Neural cell (in vitro differentiated cells): ENCODE measurements at regions not wholly inside any gene's neighbourhood (a gene's known extent, or its start where the extent isn't known, plus 50 kb on each side); places are given as distances from the start of the nearest gene placed in this dataset.

Source experiments
- H2AFZ ChIP-seq: fragments of 200-600, 300-800 bp; sonication (generic), shearing (Covaris generic); 2 replicates; pipeline ENCODE4 v1.6.0; 2014; ENCODE audit warnings: low read depth, mild to moderate bottlenecking, antibody characterized with exemption, low read length, moderate library complexity
- H3F3A ChIP-seq: fragments of 200-600 bp; shearing (Covaris generic); 2 replicates; pipeline ENCODE4 v1.6.1; 2016; ENCODE audit warnings: mild to moderate bottlenecking, moderate library complexity, mixed read lengths, antibody characterized with exemption, low read length; ENCODE audit not compliant: insufficient read depth, poor library complexity, severe bottlenecking
- H3K27ac ChIP-seq: fragments of 200-600, 300-800 bp; sonication (generic), shearing (Covaris generic); 2 replicates; pipeline ENCODE4 v1.5.1; 2014; ENCODE audit warnings: mild to moderate bottlenecking, low read length, moderate library complexity
- H3K27me3 ChIP-seq: fragments of 300-800, 200-600 bp; sonication (generic), shearing (Covaris generic); 2 replicates; pipeline ENCODE4 v1.6.0; 2014; ENCODE audit warnings: mild to moderate bottlenecking, low read depth, low read length, moderate library complexity; ENCODE audit not compliant: insufficient read depth
- H3K36me3 ChIP-seq: fragments of 300-800, 200-600 bp; sonication (generic), shearing (Covaris generic); 2 replicates; pipeline ENCODE4 v1.5.1; 2014; ENCODE audit warnings: mild to moderate bottlenecking, antibody characterized with exemption, low read length, moderate library complexity; ENCODE audit not compliant: insufficient read depth
- H3K4me2 ChIP-seq: fragments of 300-800, 200-600 bp; sonication (generic), shearing (Covaris generic); 2 replicates; pipeline ENCODE4 v1.6.0; 2014; ENCODE audit warnings: mild to moderate bottlenecking, low read length
- H3K4me3 ChIP-seq: fragments of 300-800, 200-600 bp; sonication (generic), shearing (Covaris generic); 2 replicates; pipeline ENCODE4 v1.5.1; 2014; ENCODE audit warnings: mild to moderate bottlenecking, low read length, moderate library complexity
- H3K79me2 ChIP-seq: fragments of 200-600 bp; shearing (Covaris generic); replicated peaks from 2 replicates; pipeline ENCODE4 v1.6.0; 2014; ENCODE audit warnings: mild to moderate bottlenecking, low read length, moderate library complexity; ENCODE audit not compliant: insufficient read depth
- H3K9ac ChIP-seq: fragments of 300-800, 200-600 bp; sonication (generic), shearing (Covaris generic); 2 replicates; pipeline ENCODE4 v1.6.1; 2016; ENCODE audit warnings: mild to moderate bottlenecking, low read length, mixed read lengths
- H3K9me2 ChIP-seq: fragments of 200-600 bp; shearing (Covaris generic); 2 replicates; pipeline ENCODE4 v1.6.1; 2016; ENCODE audit warnings: mild to moderate bottlenecking, low read length, mixed read lengths; ENCODE audit not compliant: insufficient read depth
- H3K9me3 ChIP-seq: fragments of 200-600, 300-800 bp; sonication (generic), shearing (Covaris generic); 2 replicates; pipeline ENCODE4 v1.6.1; 2016; ENCODE audit warnings: mild to moderate bottlenecking, mixed run types, low read length, moderate library complexity, mixed read lengths
- H4K20me1 ChIP-seq: fragments of 200-600 bp; shearing (Covaris generic); 2 replicates; pipeline ENCODE4 v1.6.1; 2016; ENCODE audit warnings: mild to moderate bottlenecking, mixed run types; ENCODE audit not compliant: insufficient read depth
- EP300 ChIP-seq: fragments of 450-650 bp; conservative IDR thresholded peaks from 2 replicates; pipeline ENCODE4 v1.6.1; 2014; ENCODE audit warnings: antibody characterized with exemption, mild to moderate bottlenecking, moderate library complexity; ENCODE audit not compliant: poor library complexity, severe bottlenecking
- EZH2 ChIP-seq: fragments of 200-600, 300-800 bp; shearing (Covaris generic), sonication (generic); IDR thresholded peaks from 2 replicates; pipeline ENCODE4 v1.6.1; 2014; ENCODE audit warnings: antibody characterized with exemption, low read length, borderline replicate concordance, mild to moderate bottlenecking; ENCODE audit not compliant: insufficient read depth, poor library complexity, severe bottlenecking
- MXI1 ChIP-seq: fragments of 450-650 bp; conservative IDR thresholded peaks from 2 replicates; pipeline ENCODE4 v1.6.1; 2014; ENCODE audit warnings: antibody characterized with exemption, mild to moderate bottlenecking; ENCODE audit not compliant: poor library complexity, severe bottlenecking
- POLR2AphosphoS5 ChIP-seq: IDR thresholded peaks from 2 replicates; pipeline ENCODE4 v1.6.1; 2012
- RAD21 ChIP-seq: fragments of 450-650 bp; conservative IDR thresholded peaks from 2 replicates; pipeline ENCODE4 v1.6.1; 2014; ENCODE audit warnings: antibody characterized with exemption, mild to moderate bottlenecking, moderate library complexity
- SMC3 ChIP-seq: fragments of 450-650 bp; conservative IDR thresholded peaks from 2 replicates; pipeline ENCODE4 v1.6.1; 2014; ENCODE audit warnings: antibody characterized with exemption, mild to moderate bottlenecking, moderate library complexity; ENCODE audit not compliant: poor library complexity
- TAF1 ChIP-seq: IDR thresholded peaks from 2 replicates; pipeline ENCODE4 v1.6.1; 2012; ENCODE audit warnings: low read depth
- TF ChIP-seq, protein P1 (sequence below): IDR thresholded peaks from 2 replicates; pipeline ENCODE4 v1.6.1; 2012; ENCODE audit warnings: borderline replicate concordance
- TF ChIP-seq, protein P2 (sequence below): fragments of 450-650 bp; IDR thresholded peaks from 2 replicates; pipeline ENCODE4 v1.5.1; 2014; ENCODE audit warnings: antibody characterized with exemption, mild to moderate bottlenecking, moderate library complexity; ENCODE audit not compliant: poor library complexity, severe bottlenecking

DNA sequence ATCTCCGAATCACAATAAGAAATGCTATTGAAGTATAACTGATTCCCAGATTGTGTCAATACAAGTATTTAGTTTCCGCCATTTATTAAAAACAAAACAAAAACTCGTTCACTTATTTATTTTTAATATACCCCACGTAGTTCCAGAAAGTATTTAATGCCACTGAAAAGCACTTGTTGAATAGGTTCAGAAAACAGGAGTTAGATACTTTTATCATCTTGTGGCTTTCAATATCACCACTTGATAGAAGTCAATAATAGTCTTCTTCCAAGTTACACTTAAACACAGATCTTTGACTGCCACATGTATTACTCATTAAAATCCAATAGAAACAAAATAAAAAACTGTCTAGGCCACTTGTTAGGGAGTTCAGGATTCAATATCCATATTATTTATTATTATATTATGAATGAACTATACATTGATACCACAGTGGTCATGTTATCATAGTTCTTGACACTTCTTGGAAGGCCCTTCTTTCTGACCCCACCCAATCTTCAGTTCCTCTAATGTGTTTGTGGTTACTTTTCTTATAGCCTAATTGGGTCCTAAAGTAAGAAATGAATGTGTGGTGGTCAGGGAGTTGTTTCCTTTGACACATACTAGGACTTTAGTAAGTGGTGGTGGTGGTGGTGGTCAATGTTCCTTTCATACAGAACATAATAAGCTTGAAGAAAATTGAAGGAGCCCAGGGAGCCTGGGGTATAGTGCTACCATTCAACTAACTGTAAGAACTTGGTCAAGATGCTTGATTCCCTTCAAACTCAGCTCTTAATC lies 221.3 kb upstream of the ITGA4 start:
- Histone ChIP-seq H3F3A (no peaks in the 10 kb centered on the region), H3K79me2 (no peaks in the 10 kb centered on the region), H3K4me3 (no peak overlapping the region), H3K9ac (no peak overlapping the region), H3K9me3 (no peaks in the 10 kb centered on the region), H3K36me3 (no peaks in the 10 kb centered on the region), H2AFZ (no peak overlapping the region), H3K27me3 (no peaks in the 10 kb centered on the region), H3K9me2 (no peaks in the 10 kb centered on the region), H3K27ac (no peak overlapping the region), H3K4me2 (no peak overlapping the region), H4K20me1 (no peaks in the 10 kb centered on the region)
- TF ChIP-seq, protein P1, sequence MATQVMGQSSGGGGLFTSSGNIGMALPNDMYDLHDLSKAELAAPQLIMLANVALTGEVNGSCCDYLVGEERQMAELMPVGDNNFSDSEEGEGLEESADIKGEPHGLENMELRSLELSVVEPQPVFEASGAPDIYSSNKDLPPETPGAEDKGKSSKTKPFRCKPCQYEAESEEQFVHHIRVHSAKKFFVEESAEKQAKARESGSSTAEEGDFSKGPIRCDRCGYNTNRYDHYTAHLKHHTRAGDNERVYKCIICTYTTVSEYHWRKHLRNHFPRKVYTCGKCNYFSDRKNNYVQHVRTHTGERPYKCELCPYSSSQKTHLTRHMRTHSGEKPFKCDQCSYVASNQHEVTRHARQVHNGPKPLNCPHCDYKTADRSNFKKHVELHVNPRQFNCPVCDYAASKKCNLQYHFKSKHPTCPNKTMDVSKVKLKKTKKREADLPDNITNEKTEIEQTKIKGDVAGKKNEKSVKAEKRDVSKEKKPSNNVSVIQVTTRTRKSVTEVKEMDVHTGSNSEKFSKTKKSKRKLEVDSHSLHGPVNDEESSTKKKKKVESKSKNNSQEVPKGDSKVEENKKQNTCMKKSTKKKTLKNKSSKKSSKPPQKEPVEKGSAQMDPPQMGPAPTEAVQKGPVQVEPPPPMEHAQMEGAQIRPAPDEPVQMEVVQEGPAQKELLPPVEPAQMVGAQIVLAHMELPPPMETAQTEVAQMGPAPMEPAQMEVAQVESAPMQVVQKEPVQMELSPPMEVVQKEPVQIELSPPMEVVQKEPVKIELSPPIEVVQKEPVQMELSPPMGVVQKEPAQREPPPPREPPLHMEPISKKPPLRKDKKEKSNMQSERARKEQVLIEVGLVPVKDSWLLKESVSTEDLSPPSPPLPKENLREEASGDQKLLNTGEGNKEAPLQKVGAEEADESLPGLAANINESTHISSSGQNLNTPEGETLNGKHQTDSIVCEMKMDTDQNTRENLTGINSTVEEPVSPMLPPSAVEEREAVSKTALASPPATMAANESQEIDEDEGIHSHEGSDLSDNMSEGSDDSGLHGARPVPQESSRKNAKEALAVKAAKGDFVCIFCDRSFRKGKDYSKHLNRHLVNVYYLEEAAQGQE, result no peak
- no peak for TF ChIP-seq POLR2AphosphoS5
- TF ChIP-seq RAD21, result no peak
- no peak for TF ChIP-seq TAF1
- TF ChIP-seq EZH2, result no peak
- TF ChIP-seq SMC3, result no peak
- TF ChIP-seq MXI1, result no peak
- TF ChIP-seq, protein P2, sequence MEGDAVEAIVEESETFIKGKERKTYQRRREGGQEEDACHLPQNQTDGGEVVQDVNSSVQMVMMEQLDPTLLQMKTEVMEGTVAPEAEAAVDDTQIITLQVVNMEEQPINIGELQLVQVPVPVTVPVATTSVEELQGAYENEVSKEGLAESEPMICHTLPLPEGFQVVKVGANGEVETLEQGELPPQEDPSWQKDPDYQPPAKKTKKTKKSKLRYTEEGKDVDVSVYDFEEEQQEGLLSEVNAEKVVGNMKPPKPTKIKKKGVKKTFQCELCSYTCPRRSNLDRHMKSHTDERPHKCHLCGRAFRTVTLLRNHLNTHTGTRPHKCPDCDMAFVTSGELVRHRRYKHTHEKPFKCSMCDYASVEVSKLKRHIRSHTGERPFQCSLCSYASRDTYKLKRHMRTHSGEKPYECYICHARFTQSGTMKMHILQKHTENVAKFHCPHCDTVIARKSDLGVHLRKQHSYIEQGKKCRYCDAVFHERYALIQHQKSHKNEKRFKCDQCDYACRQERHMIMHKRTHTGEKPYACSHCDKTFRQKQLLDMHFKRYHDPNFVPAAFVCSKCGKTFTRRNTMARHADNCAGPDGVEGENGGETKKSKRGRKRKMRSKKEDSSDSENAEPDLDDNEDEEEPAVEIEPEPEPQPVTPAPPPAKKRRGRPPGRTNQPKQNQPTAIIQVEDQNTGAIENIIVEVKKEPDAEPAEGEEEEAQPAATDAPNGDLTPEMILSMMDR, result no peak
- TF ChIP-seq EP300, result no peak

DNA sequence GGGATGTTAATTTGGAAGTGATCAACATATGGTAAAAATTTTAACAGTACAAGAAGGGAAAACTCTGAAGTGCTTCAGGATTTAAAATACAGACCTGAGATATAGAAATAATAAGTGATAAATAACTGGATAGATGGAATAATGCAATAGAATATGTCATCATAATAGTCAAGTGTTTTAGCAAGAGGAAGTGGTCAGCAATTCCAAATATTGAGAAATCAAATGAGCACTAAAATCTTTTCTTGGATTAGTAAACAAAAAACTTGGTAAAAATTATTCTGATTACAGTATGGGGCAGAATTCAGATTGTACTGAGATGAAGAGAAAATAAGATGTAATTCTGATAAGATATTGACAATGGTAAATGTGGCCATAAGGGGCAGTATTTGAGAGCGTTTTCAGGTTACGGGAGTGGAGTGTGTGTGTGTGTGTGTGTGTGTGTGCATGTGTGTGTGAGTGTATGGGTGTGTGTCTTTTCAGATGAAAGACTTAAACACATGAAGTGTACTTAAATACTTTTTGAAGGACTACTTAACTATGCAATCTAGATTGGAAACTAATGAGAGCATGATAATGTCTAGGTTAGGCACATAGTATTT lies 217.9 kb upstream of the ITGA4 start:
- no peak overlapping the region for H3K4me2 ChIP-seq
- H3K27me3 ChIP-seq, result no peaks in the 10 kb centered on the region
- H3K79me2 ChIP-seq, result no peaks in the 10 kb centered on the region
- H3F3A ChIP-seq, result no peaks in the 10 kb centered on the region
- H3K9ac ChIP-seq, result no peak overlapping the region
- H2AFZ ChIP-seq, result no peak overlapping the region
- no peak overlapping the region for H3K4me3 ChIP-seq
- no peak for TF ChIP-seq EP300
- TF ChIP-seq, protein P2, result peak; percentile 22
- no peaks in the 10 kb centered on the region for H3K9me2 ChIP-seq
- no peaks in the 10 kb centered on the region for H4K20me1 ChIP-seq
- no peak overlapping the region for H3K27ac ChIP-seq
- H3K36me3 ChIP-seq, result no peaks in the 10 kb centered on the region
- H3K9me3 ChIP-seq, result no peaks in the 10 kb centered on the region
